HG03521 (cell line): ENCODE measurements at regions not wholly inside any gene's neighbourhood (a gene's known extent, or its start where the extent isn't known, plus 50 kb on each side); places are given as distances from the start of the nearest gene placed in this dataset.
"Not testable (repeated sequence)": the region's sequence is repeated elsewhere in the genome, so short reads cannot be mapped to it uniquely, and the experiment has no call there.

Experiments used
- ATAC-seq: cut with Tn5 transposase; IDR thresholded peaks from one replicate; pipeline ENCODE4 v1.9.1; 2021; ENCODE audit warnings: mild to moderate bottlenecking, moderate library complexity; ENCODE audit not compliant: unreplicated experiment

DNA sequence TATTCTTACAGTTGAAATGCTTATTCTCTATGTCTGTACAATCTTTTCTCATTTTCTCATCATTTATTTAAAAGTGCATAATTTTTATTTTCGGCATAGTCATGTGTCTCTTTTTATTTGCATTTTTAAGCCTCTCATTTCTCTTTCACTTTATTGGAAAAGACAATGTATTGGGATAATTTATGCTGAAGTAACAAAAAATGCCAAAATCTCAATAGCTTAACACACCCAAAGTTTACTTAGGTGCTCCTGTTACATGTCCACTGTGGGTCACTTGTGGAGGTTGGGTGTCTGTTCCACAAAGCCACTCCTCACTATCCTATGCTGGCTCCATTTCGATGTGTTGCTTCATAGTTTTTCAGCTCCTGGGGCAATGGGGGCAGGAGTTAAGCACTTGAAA is 638.7 kb downstream of the CD109 start:
- no peak for ATAC-seq

DNA sequence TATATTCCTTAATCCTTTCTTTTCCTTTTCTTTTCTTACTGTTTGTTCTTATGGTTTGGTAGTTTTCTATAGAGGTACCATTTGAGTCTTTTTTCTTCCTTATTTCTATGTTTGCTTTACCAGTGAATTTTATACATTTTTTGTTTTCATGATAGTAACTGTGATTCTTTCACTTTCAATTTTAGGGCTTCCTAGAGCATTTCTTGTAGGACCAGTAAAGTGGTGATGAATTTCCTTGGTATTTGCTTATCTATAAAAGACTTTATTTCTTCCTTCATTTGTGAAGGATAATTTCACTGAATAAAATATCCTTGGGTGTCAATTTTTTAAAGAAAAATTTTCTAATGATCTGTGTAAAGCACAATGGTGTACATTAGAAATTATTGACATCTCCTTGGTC is 637.4 kb downstream of the CD109 start:
- ATAC-seq: no peak

DNA sequence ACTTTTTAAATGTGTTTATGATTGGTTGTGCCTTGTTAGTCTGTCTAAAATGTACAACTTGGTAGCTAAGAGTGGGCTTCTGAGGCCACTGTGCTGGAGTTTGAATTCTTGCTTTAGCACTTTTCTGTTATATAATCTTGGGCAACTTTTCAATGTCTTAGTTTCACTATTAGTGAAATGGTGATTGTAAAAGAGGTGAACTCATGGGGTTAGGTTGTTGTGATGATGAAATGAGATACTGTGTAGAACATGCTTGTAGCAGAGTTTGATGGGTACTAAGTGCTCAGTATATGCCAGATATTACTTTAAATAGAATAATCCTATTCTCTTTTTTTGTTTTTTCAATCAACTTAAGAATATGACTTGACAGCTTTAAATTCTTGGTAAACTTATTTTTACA is 624.7 kb downstream of the CD109 start:
- no peak for ATAC-seq

DNA sequence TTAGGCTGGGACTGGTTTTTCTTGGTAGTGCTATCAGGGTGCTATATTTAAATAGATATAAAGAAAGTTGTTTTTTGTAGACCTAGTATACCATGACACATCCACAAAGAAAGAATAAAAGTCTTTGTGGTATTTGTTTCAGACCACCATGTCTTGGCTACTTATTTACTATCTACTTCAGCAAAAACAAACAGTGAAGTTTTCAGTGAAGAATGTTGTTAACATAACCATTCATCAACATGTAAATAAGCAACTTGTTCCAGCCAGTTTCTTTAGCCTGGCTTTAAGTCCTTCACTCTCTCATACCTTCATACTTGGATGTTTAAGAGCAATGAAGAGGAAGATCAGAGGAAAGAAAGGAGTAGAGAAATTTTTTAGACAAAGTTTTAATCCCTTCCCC is 624.1 kb downstream of the CD109 start:
- ATAC-seq: no peak

DNA sequence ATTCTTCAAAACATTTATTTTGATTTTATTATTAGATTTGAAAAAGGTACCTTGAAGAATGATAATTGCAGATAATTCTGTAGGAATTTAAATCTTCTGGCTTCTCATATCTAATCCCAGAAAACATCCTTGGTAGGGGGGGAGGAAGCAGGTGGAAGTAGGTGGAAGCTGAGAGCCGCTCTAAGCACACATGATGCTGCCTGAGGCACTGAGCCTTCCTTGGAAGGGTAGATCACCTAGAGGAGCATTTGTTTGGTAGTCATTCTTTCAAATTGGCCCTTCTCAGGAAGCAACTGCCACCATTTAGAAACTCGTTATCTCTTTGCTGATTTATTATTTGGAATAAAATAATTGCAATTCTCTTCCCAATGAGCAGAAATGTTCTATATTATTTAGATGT is 623.3 kb downstream of the CD109 start:
- no peak for ATAC-seq

DNA sequence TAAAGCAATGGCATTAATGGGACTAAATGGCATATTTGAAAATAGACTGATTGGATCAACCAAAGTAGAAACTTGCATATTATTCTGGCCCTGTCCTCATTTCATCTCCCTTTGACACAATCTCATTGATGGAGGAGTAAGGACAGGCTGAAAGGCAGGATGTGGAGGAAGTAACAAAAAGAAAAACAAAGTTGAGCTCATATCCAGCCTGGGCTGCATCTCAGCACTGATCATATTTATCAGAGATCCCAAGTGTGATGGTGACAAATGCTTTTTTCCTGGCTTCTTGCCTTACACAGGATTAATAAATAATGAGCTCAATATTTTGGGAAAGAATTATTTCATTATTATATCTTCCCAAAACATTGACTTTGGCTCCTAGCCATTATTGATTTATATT is 622.7 kb downstream of the CD109 start:
- no peak for ATAC-seq

DNA sequence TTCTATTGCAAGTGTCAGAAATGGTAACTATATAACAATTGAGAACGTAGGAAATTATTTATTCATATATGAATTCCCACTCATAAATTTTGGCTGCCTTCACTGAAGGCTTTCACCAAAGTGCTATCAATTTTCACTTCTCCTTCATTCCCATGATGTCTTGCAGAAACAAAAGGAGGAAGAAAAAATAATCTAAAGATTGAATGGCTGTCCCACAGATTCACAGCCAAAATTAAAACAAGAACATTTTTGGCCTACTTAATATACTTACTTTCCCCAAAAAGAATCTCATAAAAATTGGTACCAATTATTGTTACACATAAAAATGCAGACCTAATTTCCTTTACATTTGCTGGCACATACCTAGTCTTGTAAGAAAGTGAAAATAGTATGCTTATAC is 616.1 kb downstream of the CD109 start:
- ATAC-seq: no peak

DNA sequence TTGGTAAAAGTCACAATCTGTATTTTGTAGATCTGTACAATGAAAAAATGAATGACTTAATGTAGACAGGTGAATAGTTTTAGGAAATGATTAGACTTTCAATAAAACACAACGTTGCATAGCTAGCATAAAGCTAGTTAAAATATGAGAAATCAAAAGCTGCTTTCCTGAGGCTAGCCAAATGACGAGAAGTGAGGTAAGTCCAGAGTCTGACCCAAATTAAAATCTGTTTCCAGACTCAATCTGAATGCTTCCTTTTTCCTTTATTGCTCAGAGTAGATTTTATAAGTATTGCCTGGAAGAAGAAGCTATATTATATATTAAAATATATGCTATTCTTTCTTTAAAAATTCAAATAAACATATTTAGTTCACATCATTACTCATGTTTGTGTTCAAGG is 615.4 kb downstream of the CD109 start:
- ATAC-seq: no peak

DNA sequence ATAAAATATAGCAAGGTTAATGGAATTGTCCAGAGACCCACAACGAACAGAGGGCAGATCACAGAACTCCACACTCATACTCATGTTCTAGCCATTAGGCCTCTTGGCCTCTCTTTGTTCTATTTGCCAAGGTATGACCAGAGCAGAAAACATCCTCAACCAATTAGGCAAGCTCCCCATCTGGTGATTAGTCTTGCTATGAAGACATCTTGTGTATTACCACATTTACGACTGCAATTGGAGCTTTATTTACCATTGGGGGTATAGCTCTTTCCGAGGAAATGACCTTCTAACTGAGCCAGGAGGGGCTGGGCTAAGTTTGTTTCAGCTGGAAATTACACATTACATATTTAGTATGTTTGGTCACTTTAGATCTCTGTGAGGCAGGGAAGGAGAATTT is 593.9 kb downstream of the CD109 start:
- no peak for ATAC-seq

DNA sequence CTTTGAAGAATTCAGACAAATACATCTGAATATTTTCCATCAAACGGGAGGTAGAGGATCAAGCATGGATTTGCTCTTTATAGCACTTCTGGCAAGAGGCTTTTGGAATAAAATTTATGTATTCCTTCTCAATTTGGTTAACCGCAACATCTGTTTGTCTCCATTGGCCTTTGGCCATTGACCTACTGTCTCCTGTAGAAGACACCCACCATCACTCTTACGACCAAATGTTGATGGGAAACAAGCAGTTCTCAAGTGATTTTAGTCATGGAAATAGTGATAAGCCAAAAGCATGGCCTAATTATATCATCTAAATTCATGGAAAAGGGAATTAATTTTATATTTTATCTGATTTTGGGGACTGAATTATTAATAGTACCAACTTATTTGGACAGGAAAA is 591.9 kb downstream of the CD109 start:
- ATAC-seq: no peak

DNA sequence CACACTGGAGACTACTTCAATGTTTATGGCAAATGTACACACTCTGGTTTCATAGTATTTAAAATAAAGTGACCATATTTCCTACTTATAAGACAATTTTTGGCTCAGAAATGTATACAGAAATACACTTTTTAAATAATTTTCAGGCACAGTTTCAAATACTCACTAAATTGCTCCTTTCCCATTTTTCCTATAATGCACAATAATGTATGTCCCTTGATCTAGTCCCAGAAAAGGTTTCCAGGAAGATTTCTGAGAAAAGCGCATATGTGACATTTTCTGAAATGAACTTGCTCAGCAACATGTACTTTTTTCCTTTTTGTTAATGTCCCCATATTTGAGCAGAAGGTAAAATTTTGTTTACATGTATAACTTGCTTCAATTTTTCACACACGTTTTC is 591.4 kb downstream of the CD109 start:
- no peak for ATAC-seq

DNA sequence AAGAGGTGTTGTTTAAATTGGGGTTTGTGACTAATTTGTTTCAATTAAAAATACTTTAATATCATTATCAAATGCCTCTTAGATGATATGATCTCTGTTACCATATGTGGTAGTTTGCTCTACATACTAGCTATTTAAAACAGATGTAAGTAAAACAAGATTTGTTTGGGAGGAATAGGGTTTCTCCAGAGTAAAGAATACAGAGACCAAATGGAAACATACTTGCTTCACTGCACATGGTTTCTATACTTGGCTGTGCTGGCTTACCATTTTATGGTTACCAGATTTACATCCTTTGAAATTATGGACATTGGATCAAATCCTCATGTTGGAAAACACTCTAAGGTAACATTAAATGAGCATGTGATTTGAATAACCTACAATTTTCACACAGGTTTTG is 588.3 kb downstream of the CD109 start:
- no peak for ATAC-seq

DNA sequence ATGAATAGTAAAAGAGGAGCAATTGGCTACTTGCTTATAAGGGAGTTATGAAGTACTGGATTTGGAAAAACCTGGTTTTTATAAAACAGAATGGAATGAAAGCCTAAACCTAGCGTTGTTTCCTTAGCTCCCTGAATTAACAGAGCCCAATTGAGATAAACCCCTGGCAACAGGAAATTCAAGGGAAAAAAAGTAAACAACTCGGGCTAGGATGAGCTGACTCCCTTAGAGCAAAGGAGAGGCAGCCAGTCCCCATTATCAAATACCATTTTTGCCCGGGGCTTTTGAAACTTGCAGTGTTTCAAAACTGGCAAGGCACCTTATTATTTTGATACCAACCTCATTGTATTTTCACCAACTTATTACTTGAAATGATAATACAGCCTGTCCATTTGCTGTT is 587.5 kb downstream of the CD109 start:
- no peak for ATAC-seq

DNA sequence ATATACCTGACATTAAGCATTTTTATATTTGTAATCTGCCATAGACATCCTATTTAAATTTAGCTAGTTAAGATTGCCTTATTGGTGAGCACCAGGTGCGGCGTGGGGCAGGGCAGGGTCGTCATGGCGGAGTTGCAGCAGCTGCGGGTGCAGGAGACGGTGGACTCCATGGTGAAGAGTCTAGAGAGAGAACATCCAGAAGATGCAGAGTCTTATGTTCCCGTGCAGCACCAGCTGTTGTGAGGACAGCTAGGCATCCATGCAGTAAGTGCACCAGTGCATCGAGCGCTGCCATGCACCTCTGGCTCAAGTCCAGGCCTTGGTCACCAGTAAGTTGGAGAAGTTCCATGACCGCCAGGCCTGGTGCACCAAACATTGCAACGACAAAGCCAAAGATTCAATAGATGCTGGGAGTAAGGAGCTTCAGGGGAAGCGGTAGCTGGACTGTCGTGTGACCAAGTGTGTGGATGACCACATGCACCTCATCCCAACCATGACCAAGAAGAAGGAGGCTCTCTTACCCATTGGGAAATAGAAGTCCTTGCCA is 586.2 kb downstream of the CD109 start:
- ATAC-seq: no peak

DNA sequence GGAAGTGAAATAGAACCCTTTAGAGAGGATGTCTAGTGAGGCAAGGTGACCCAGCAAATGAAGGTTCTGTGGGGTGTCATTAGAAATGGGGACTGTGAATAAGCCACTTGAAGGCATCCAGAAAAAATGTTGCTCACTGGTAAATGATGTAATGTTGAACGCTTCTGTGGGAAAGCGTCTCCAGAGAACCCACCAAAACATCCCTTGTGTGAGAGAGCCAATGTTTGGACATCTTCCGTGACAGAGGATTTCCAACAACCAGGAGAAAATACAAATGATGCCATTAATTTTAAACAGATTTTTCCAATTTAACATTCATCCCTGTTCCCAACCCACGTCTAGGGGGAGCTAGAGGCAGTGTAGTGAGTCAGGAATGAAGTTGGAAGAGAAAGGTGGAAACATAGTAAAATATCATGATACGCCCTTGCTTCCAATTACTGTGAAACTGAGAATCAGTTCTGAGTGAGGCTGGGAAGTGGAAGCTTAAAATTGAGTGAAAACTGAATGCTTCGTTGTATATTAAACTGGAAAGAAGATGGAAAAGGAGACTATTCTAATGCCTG is 584.2 kb downstream of the CD109 start:
- ATAC-seq: no peak

DNA sequence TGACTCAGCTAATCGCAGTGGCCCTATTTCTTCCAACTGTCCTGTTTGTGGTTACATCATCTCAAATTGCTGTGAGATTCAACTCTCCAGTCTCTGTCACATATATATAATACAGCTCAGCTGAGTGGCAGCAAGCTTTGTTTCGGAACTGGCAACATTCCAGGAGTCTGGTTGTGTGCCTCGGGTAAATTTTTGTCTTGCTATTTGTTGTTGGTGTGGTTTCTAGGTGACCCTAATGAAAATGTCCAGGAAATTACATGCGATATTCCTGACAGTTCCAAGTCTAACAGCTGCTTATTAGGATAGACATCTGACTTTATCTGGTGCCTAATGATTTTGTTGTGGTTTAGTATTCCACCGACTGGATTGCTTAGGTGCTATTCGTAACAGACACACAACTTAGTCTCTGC is 581.8 kb downstream of the CD109 start:
- ATAC-seq: no peak

DNA sequence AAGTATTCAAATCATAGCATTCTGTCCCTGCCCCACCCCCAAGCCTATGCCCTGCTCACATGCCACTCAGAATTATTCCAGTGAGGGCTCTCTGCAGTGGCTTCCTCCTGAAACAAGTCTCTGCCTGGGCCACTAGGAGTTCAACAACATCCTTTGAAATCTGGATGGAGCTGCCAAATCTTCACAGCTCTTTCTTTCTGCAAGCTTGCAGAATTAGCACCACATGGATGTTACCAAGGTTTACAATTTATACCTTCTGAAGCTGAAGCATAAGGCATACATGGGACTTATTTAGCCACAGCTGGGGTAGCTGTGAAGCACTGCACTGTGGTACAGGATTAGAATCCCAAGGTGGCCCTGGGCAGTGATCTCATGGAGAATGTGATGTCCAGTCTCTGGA is 577.5 kb downstream of the CD109 start:
- ATAC-seq: no peak

DNA sequence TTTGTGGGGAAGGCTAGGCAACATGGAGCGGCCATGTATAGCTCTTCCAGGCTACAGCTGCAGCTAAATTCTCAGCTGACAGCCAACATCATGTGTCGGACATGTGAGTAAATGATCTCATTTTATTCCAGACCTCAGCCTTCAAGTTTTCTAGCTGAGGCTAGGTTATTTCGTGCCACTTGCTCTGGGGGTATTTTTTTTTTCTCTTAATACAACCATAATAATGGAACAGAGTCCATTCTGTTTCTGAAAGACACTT is 573.5 kb downstream of the CD109 start:
- ATAC-seq: no peak

DNA sequence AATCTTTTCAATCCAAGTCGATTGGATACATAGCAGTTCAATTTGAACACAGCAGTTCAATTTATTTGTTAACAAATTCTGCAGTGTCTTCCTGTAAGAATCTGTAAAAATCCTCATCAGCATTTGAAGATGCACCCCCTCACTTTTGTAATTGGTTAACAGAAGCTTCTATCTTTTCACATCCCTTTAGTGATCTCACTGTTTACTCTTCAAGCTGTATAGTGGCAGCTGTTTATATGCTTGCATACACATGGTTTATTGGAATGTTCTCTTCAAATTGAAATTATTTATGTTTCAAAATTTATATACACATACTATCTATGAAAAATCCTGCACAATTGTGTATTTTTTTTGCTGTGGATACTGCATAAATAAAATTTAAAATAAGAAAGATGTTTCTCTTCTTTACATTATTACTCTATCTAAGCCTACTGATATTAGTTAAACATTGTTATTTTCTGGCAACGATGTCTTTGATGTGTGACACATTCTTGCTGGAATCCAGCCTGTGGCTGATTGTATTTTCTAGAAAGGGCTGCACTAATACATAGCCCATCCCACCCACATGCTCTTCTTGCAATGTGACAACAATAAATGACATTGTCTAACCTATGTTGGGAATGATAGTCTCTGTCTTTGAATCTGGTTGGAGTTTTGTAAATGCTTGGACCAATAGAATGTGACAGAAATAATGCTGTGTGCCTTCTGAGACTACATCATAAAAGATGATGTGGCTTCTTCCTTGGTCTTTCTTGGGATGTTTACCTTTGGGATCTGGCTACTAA is 573.0 kb downstream of the CD109 start:
- no peak for ATAC-seq

DNA sequence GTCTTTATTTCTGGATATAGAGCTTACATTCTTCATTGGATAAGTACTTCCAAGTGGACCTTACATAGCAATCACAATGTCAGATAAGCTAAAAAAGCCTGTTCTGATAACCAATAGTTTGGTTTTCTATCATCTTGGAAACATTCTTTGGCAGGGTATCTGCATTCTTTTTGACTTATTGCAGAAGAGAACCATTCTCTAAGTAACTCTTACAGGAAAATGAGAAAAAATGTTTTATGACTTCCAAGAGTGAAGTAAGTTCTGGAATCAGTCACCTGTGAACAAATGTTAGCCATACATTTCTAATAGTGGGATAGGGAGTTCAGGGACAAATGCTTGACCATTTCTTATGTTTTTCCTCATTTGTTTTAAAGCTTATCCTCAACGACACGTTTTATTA is 564.0 kb downstream of the CD109 start:
- no peak for ATAC-seq

DNA sequence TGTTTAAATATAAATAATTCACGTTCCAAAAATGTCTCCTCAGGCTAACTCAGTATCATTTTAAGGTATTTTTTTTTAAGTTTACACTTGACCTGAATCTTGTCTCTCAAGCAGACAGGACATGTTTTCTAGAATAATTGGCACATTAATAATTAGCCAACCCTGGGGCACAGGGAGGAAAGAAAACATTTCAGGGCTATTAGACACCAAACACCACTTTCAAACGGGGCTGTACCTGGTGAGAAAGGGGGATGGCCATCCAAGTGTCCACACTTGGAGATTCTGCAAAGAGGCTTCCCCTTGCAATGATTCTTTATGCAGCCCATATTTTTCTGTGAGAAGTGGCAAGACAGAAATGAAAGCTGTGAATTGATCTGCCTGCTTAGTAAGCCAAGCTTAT is 560.8 kb downstream of the CD109 start:
- ATAC-seq: no peak

DNA sequence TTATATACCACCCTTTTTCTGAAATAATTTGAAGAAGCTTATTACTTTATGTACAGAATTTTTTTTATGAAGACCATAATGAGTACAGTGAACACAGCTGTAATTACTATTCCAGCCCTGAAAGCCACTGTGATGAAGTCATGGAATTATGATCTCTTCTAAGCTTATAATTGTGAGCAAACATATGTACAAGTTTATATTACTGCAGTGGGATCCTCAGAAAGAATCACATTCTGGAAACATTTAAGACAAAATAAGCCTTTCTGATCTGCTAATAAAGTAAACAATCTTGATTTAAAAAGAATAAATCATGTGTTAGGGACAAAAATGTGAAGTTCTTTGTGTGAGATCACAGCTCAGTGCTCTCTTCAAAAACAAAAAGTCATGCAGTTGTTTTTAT is 560.4 kb downstream of the CD109 start:
- no peak for ATAC-seq

DNA sequence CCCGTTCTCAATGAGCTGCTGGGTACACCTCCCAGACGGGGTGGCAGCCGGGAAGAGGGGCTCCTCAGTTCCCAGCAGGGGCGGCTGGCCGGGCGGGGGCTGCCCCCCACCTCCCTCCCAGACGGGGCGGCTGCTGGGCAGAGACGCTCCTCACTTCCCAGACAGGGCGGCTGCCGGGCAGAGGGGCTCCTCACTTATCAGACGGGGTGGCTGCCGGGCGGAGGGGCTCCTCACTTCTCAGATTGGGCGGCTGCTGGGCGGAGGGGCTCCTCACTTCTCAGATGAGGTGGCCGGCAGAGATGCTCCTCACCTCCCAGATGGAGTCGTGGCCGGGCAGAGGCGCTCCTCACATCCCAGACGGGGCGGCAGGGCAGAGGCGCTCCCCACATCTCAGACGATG is 559.0 kb downstream of the CD109 start:
- not testable (repeated sequence) for ATAC-seq
